Gastroesophageal sphincter (tissue), 3 donors: ENCODE measurements at regions not wholly inside any gene's neighbourhood (a gene's known extent, or its start where the extent isn't known, plus 50 kb on each side); places are given as distances from the start of the nearest gene placed in this dataset.

Experiments
- EP300 ChIP-seq: sonication (generic); formaldehyde crosslinking; IDR thresholded peaks from one replicate; pipeline ENCODE4 v1.6.1; 2017; ENCODE audit warnings: antibody characterized with exemption, mild to moderate bottlenecking
- TF ChIP-seq, protein P1 (sequence below), 4 experiments: fragments of 200-600 bp in 2 of 4; fragments of 450-650 bp in 2 of 4; sonication (generic) in 1 of 4; IDR thresholded peaks; one replicate each; pipeline ENCODE4 v1.5.1; 2017 to 2019; ENCODE audit warnings: antibody characterized with exemption in 4 of 4, mild to moderate bottlenecking in 2 of 4, moderate library complexity in 2 of 4

- TF ChIP-seq, protein P1, sequence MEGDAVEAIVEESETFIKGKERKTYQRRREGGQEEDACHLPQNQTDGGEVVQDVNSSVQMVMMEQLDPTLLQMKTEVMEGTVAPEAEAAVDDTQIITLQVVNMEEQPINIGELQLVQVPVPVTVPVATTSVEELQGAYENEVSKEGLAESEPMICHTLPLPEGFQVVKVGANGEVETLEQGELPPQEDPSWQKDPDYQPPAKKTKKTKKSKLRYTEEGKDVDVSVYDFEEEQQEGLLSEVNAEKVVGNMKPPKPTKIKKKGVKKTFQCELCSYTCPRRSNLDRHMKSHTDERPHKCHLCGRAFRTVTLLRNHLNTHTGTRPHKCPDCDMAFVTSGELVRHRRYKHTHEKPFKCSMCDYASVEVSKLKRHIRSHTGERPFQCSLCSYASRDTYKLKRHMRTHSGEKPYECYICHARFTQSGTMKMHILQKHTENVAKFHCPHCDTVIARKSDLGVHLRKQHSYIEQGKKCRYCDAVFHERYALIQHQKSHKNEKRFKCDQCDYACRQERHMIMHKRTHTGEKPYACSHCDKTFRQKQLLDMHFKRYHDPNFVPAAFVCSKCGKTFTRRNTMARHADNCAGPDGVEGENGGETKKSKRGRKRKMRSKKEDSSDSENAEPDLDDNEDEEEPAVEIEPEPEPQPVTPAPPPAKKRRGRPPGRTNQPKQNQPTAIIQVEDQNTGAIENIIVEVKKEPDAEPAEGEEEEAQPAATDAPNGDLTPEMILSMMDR (IDR thresholded peaks at IDR 0.05): no peak
- no peak for TF ChIP-seq EP300
Observed at GRCh38 chr3:88408935-88409334, 259.2 kb downstream of the C3orf38 start.
